Spleen (tissue), 11 donors: ENCODE measurements at regions not wholly inside any gene's neighbourhood (a gene's known extent, or its start where the extent isn't known, plus 50 kb on each side); places are given as distances from the start of the nearest gene placed in this dataset.
"Not testable (repeated sequence)": the region's sequence is repeated elsewhere in the genome, so short reads cannot be mapped to it uniquely, and the experiment has no call there.

Source experiments
- DNase-seq: peaks from one replicate; pipeline ENCODE4 v3.0.0-alpha.2; 2020
- H3K27ac ChIP-seq, 8 donors: fragments of 200-600 bp; sonication (generic) in 7 of 8; 1 replicate in 4 of 8; 2 replicates in 4 of 8; pipeline versions ENCODE4 v1.5.0 to v1.8.0; 2016 to 2021; ENCODE audit warnings: inconsistent platforms in 4 of 8, mild to moderate bottlenecking in 4 of 8, moderate library complexity in 1 of 8
- H3K27me3 ChIP-seq, 7 donors: fragments of 200-600 bp; sonication (generic) in 6 of 7; replicated peaks in 1 of 7; 1 replicate in 4 of 7; 2 replicates in 3 of 7; pipeline versions ENCODE4 v1.5.0 to v1.8.0; 2016 to 2021; ENCODE audit warnings: inconsistent platforms in 3 of 7, mild to moderate bottlenecking in 1 of 7
- H3K36me3 ChIP-seq, 6 donors: fragments of 200-600 bp; sonication (generic) in 5 of 6; 1 replicate in 4 of 6; 2 replicates in 2 of 6; pipeline versions ENCODE4 v1.5.0 to v1.8.0; 2016 to 2021; ENCODE audit warnings: inconsistent platforms in 2 of 6
- H3K4me1 ChIP-seq, 6 donors: fragments of 200-600 bp; sonication (generic) in 5 of 6; 1 replicate in 3 of 6; 2 replicates in 3 of 6; pipeline versions ENCODE4 v1.5.0 to v1.8.0; 2016 to 2021; ENCODE audit warnings: inconsistent platforms in 3 of 6
- H3K4me3 ChIP-seq, 8 donors: fragments of 200-600 bp; sonication (generic) in 7 of 8; 1 replicate in 4 of 8; 2 replicates in 4 of 8; pipeline versions ENCODE4 v1.5.0 to v1.8.0; 2016 to 2021; ENCODE audit warnings: inconsistent platforms in 4 of 8, mild to moderate bottlenecking in 4 of 8, moderate library complexity in 2 of 8
- H3K9me3 ChIP-seq, 8 donors: fragments of 200-600 bp; sonication (generic) in 7 of 8; 1 replicate in 4 of 8; 2 replicates in 4 of 8; pipeline versions ENCODE4 v1.5.0 to v1.8.0; 2016 to 2021; ENCODE audit warnings: inconsistent platforms in 4 of 8
- CTCF ChIP-seq, 11 experiments: fragments of 200-600 bp in 7 of 11; fragments of 450-650 bp in 4 of 11; sonication (generic) in 4 of 11; IDR thresholded peaks in 8 of 11; conservative IDR thresholded peaks in 3 of 11; 1 replicate in 7 of 11; 2 replicates in 4 of 11; pipeline versions ENCODE4 v1.4.0 to v1.8.0; 2016 to 2021; ENCODE audit warnings: antibody characterized with exemption in 11 of 11, inconsistent platforms in 4 of 11, mild to moderate bottlenecking in 1 of 11
- POLR2A ChIP-seq, 3 donors: fragments of 450-650 bp; IDR thresholded peaks; one replicate each; pipeline ENCODE4 v1.5.1; 2017; ENCODE audit warnings: antibody characterized with exemption in 3 of 3, mild to moderate bottlenecking in 1 of 3
- POLR2AphosphoS5 ChIP-seq, 3 donors: sonication (generic); formaldehyde crosslinking; IDR thresholded peaks; one replicate each; pipeline ENCODE4 v1.5.1; 2017; ENCODE audit warnings: antibody characterized with exemption in 3 of 3
- WGBS, 5 donors: extraction: QIAGEN DNeasy Blood & Tissue Kit in 3 of 5; methylation state at CpG; one replicate each; pipeline versions ENCODE4 v1.1.5 to v1.1.7; 2013 to 2018; 5-methylcytosine and 5-hydroxymethylcytosine counted together
- intact Hi-C: fragments of 100-400 bp; cut with DNase I; formaldehyde crosslinking; loops from one replicate; pipeline ENCODE4 v1.15.0; 2023; ENCODE audit warnings: low total_unique reads
- donor health status: healthy with polysubstance abuse.
- donor health status: DM: no; HTN: no; CAD: no; lungs with moderate emphysema.
- donor health status: DM: no; HTN: no; CAD: no.
- donor health status: Bipolar disorder and iron deficiency.
- donor health status: healthy.
- donor health status: DM: no; HTN: no; CAD: no.
- donor health status: DM: yes; HTN: yes; CAD: no.

GRCh38 chr10:63675171-63675570, 154.0 kb downstream of the REEP3 start:
- peaks cover 0 to 34% (median 18%) of the 10 kb centered on the region in 6 donors for H3K4me1 ChIP-seq
- H3K4me3 ChIP-seq, result no peak overlapping the region
- WGBS, 5 donors, result 79 to 100% (median 92%) methylated on average over 2 of the region's 2 CpGs
- no peaks in the 10 kb centered on the region for H3K36me3 ChIP-seq
- no peaks in the 10 kb centered on the region for H3K9me3 ChIP-seq
- TF ChIP-seq POLR2AphosphoS5 (IDR thresholded peaks at IDR 0.05) (no peak), CTCF (IDR thresholded peaks at IDR 0.05 in 8 of 11, conservative IDR thresholded peaks at IDR 0.05 in 3 of 11) (no peak), POLR2A (IDR thresholded peaks at IDR 0.05) (no peak)
- no peaks in the 10 kb centered on the region for H3K27me3 ChIP-seq
- H3K27ac ChIP-seq, result no peak overlapping the region
- DNase-seq, result no peak
- intact Hi-C loops, result no loop called here

GRCh38 chr10:63677001-63677400, 155.8 kb downstream of the REEP3 start:
- WGBS, 5 donors, result 63 to 78% (median 73%) methylated on average over 2 of the region's 2 CpGs
- H3K4me1 ChIP-seq, result peaks cover 0 to 15% (median 7%) of the 10 kb centered on the region in 6 donors
- no peaks in the 10 kb centered on the region for H3K27me3 ChIP-seq
- H3K9me3 ChIP-seq, result no peaks in the 10 kb centered on the region
- intact Hi-C loops, result no loop called here
- no peak for DNase-seq
- no peak overlapping the region for H3K27ac ChIP-seq
- no peaks in the 10 kb centered on the region for H3K36me3 ChIP-seq
- no peak overlapping the region for H3K4me3 ChIP-seq
- TF ChIP-seq POLR2A (IDR thresholded peaks at IDR 0.05) (no peak), POLR2AphosphoS5 (IDR thresholded peaks at IDR 0.05) (no peak), CTCF (IDR thresholded peaks at IDR 0.05 in 8 of 11, conservative IDR thresholded peaks at IDR 0.05 in 3 of 11) (no peak)

GRCh38 chr10:63680545-63680944, 159.3 kb downstream of the REEP3 start:
- H3K4me3 ChIP-seq, H3K36me3 ChIP-seq, H3K27me3 ChIP-seq, H3K4me1 ChIP-seq, DNase-seq, intact Hi-C loops, H3K27ac ChIP-seq, H3K9me3 ChIP-seq: not testable (repeated sequence)
- 82 to 100% (median 93%) methylated on average over 1 of the region's 1 CpG for WGBS, 5 donors

GRCh38 chr10:63681993-63682697, 160.9 kb downstream of the REEP3 start:
- Histone ChIP-seq H3K27ac (peak overlapping the region in 3 of 8 donors; percentile 43 to 61 (median 54)), H3K4me3 (no peak overlapping the region), H3K36me3 (no peaks in the 10 kb centered on the region), H3K27me3 (no peaks in the 10 kb centered on the region), H3K9me3 (no peaks in the 10 kb centered on the region), H3K4me1 (no peaks in the 10 kb centered on the region)
- TF ChIP-seq POLR2AphosphoS5 (IDR thresholded peaks at IDR 0.05) (peak in 1 of 3 donors; percentile 42), POLR2A (IDR thresholded peaks at IDR 0.05) (no peak), CTCF (IDR thresholded peaks at IDR 0.05 in 8 of 11, conservative IDR thresholded peaks at IDR 0.05 in 3 of 11) (no peak)
- DNase-seq, result no peak
- intact Hi-C loops, result no loop called here
- 62 to 74% (median 72%) methylated on average over 4 of the region's 4 CpGs for WGBS, 5 donors

- H3K36me3 ChIP-seq, intact Hi-C loops, H3K4me1 ChIP-seq, H3K9me3 ChIP-seq, H3K4me3 ChIP-seq, H3K27me3 ChIP-seq, DNase-seq: not testable (repeated sequence)
- 62 to 84% (median 76%) methylated on average over 3 of the region's 3 CpGs for WGBS, 5 donors
- H3K27ac ChIP-seq, result peak overlapping the region in 3 of 8 donors; percentile 39 to 61 (median 54)
Measured at GRCh38 chr10:63682698-63683052, 161.5 kb downstream of the REEP3 start.
